ENCODE measurements at regions not wholly inside any gene's neighbourhood (a gene's known extent, or its start where the extent isn't known, plus 50 kb on each side); places are given as distances from the start of the nearest gene placed in this dataset.
A peak's percentile ranks its signal among the peaks of the same experiment; 100 is the strongest.

DNA sequence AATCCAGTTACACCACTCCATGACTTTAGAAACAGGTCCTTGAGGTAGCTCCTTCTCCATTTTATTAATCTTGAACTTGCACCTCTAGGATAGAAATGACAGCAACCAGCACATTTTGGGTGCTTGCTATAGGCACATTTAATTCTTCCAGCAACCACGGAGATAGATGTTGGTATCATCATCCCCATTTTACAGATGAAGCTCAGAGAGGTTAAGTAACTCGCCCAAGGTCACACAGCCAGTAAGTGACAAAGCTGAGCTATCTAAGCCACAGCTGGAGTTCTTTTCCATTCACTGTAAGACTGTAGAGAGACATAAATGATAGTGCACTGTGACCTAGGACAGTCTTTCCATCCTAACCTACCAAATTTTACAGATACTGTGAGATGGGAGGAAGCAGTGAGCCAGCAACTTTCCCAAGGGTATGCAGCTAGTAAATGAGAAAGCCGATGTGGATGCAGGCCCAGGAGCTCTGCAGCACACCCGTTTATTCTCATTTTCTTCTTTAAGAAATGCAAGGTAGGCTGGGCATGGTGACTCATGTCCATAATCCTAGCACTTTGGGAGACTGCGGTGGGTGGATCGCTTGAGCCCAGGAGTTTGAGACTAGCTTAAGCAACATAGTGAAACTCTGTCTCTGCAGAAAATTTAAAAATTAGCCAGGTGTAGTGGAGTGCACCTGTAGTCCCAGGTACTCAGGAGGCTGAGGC, 103.2 kb downstream of the TBX5 start:
- no peak for DNase-seq

DNA sequence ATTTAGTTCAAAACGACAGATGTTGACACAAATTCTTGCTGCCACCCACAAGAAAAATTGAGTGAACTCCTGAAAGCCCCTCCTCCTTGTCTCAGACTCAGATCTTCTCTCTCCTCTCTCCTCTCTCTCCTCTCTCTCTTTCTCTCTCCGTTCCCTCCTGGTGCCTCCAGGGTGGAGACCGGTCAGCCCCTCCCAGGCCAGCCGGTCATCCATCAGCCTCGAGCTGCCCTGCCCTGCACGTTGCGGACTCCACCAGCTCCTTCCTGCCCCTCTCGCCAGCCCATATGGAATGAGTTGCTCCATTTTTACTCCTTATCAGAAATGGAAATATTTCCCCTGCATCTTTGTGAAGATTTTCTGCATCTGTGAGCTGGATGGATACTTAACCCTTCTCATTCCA, 103.8 kb downstream of the TBX5 start:
- DNase-seq = no peak

DNA sequence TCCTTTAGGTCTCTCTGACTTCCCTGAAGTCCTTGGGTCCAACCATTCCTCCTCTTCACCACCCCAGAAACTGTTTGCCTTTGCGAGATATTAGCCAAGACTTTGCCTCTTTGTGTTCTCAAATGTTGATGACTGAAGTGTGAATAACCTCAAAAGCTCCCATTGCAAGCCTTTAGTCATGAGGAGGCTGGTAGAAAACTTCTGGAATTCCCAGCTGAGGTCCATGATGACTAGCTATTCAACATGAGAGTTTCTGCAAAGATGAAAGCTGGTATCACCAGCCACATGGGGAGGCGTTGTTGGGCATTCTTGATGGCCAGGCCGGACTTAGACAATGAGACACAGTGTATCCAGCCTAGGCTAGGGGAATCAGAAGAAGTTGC, 111.7 kb downstream of the TBX5 start:
- DNase-seq = no peak

DNA sequence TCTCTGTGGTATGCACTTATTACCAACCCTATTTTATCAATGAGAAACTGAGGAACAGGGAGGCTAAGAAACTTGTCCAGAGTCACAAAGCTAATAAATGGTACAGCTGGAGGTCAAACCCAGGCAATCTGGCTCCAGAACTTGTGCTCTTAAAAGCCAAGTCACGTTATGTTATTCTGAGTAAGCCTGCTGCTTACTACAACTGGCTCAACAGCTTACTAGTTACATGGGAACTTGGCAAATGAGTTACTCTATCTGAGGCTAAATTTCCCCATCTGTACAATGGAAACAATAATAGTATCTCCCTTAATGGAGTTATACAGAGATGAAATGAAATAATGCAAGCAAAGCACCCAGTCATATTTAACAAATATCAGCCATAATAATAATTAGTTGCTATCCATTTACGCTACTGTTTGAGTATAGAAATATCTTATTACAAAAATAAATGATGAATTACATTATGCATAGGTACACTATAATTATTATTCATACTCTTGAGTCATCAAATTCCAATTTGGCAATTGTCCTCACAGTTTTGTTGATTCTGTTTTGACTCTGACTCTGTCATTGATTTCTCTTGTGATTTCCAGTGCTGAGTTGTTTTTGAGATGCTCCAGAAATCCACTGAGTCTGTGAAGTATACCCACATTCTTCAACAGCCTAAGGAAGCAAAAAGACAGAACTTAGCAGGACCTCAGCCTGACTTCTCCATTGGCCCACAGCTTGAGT, 112.2 kb downstream of the TBX5 start:
- no peak for DNase-seq

DNA sequence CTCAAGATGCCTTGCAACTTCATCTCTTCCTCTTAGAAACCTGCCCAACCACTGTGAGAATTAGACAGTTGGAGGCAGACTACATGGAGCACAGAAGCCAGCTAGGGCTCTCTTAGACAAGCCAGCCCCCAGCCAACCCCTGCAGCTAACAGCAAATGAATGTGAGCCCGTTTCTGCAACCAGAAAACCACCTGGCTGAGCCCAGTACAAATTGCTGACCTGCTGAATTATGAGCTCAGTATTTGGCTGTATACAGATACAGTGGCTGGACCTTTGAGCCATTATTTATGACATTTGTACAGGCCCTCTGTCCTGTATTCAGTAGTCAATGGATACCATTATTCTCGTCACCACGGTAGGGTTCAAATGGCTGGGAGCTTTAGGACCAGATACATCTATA, 112.9 kb downstream of the TBX5 start:
- no peak for DNase-seq

DNA sequence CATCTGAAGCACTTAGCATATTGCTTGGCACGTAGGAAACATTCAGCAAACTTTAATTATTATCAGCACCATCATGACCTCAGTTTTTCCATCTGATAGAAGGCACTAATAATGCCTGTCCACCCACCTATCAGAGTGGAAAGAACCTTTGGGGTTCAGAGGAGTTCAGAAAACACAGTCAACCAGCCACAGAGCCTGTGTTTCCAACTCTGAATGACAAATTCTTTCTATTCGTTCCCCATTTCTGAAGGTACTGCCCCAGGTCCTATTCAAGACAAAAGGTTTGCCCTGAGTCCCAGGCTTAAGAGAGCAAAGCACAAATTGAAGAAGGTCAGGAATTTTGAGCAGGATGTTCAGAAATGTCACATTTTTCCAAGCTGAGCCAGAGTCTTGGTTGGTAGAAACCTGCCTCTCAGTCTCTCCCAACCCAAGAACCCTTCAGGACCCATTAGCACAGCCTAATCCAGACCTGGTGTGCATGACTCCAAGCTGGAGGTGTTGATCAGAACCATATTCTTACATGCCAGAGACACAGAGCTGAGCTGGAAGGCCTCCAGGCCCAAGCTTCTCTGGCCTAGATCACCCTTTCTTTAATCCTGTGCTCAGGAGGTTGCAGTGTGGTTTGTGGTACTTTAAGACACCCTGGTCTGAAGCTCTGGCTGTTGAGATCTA, 114.4 kb downstream of the TBX5 start:
- DNase-seq = no peak

DNA sequence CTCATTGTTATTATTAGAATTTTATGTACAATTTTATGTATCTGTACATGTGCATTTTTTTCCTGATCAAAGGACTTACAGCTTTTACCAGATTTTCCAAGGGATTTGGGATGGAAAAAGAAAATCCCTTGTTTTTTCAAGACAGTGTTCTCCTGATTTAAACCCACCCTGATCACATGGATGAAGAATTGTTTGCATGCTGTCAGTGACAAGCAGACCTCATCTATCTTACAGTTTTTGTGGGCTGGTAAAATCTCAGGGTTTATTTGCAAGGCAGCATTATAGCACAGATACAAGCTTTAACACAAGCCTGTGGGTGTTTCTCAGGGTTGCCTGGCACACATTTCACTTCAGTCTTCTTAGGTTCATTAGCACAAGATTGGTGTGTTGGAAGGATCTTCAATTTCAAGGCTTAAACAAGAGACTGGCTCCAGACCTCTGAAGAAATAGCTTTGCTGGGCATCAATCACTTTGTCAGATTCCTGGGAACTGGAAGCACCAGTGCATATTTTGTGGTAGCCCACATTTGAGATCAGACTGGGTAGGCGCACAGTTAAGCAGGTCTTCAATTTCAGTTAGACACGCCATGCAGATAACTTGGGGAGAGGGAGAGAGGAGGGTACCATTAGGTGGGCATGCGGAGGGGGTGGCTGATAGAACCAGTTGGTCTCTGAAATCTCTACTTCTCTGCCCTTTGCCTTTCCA, 118.0 kb downstream of the TBX5 start:
- DNase-seq = no peak

DNA sequence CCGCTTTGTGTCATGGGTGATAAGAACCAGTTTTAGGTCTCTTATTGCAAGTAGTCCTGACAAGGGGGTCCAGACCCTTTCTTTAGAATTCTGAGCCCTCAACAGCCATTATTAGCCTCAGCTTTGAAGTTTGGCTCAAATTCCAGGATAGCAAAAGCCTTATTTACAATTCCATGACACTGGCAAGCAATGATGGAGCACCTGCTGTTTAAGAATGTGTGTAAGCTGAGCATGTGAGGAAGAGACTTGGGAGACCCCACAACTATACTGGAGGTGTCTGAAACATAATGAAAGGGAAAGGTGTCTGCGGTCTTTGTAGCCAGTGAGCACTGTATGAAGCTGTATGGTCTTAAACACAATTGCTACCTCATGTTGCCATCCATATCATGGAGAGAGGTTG, 119.8 kb downstream of the TBX5 start:
- no peak for DNase-seq

DNA sequence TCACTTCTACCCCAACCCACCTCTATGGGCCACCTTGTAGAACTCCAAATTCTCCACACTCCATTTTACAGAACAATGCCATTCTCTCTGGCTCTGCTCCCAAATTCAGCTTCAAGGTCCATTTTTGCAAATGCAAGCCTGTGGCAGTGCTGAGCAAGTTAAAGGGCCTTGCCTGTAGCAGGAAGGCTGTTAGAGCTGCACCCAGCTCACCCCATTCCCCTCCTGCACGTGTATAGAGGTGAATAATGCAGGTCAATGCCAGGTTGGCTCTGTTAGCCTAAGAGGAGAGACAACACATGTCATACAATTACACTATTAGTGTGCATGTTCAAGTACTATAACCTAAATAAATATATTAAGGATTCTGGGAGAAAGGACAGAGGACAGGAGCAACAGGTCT, 120.4 kb downstream of the TBX5 start:
- DNase-seq = no peak

DNA sequence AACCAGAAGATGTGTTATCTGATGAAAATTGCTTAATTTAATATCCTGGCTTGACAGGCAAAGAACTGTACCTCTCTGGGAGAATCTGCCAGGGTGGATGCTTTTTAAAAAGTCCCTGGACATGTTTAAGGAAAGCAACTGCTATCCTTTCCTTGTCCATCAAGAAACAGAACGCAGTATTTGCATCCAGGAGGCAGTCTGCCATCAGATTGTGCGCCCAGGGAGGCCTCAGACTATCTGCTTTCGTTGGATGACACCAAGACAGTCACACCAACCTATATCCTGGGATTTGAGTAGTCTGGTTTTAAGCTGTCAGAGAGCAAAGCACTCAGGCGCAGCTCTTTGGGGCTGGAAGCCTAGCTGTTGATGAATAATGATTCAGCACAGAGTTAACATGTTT, 121.9 kb downstream of the TBX5 start:
- DNase-seq = no peak

DNA sequence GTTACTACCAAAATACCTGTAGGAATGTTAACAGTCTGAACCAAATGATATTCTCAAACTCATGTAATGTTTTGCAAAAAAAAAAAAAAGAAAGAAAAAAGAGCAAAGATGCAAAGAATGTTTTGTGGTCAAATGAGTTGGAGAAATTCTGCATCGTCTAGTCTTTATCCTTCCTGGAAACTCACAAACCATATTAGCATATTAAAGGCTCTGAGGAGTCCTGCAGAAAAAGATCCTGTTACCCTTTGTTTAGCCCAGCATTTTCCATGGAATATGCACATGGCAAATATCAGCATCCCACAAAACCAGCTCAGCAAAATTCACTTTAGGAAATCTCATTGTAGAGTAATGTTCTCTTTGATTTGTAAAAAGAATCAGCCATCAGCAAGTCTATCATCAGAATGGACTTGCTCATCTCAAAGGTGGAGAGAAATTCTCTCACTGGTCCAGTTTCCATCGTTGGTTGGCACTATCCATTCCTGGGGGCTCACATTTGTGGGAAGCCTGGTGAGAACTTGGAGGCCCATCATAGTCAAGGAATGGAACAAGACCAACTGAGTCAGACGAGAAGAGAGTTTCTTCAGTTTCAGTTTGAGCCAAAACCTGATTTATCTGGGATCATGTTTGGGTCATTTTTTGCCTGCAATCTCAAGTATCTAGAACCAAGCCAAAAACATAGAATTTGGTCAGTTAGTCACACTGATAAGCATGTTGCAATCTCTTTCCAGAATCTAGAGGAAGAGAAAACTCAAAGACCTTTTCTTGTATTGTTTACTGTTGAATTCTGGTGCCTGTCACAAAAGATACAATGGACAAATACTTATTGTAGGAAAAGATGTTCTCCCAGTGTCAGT, 129.8 kb downstream of the TBX5 start:
- no peak for DNase-seq

DNA sequence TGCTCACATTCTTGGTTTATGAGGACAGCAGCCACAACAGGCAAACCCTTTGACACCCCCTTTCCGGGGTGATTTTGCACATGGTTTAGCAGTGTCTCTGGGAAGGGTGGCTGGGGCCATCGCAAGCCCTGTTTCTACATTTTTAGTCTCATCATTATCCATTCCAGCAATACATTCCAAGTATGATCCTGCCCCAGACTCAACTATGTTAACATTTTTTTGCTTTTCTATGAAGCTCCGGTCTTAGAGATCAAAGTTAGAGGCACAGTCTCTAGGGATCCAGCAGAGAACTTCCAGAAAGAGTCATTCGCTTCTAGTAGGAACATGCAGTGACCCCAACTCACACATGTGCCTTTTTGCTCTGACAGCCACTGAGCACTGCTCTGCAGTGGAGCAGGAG, 130.9 kb downstream of the TBX5 start:
- DNase-seq = no peak

DNA sequence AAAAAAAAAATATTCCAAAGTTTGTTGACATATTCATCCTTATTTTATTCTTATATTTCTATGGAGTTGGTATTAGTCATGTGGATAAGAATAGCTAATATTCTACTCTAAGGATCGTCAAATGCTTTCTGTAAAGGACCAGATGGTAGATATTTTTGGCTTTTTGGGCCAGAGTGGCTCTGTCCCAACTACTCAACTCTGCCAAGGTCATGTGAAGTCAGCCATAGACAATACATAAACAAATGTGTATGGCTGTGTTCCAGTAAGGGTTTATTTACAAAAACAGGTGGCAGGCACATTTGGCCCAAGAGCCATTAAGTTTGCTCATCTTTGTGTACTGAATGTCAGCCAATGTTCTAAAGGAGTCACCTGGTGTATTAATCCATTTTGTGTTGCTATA, 131.8 kb downstream of the TBX5 start:
- DNase-seq = peak; percentile 32

DNA sequence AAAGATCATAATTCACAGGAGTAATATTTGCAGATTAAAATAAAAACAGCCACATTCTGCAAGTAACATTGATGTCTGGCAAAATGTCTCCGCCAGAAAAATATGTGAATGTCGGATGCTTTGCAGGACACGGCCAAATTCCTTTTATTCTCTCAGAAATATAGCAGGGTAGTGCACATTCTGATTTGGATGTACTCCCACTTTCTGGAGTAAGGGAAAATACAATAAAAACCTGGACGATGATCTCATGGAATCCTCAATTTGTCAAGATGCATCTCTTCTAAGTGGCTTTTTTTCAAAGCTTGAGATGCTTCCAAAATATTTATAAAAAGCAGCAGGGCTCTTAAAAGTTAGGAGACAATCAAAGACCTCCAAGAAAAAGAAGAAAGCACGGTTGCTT, 133.3 kb downstream of the TBX5 start:
- DNase-seq = no peak

DNA sequence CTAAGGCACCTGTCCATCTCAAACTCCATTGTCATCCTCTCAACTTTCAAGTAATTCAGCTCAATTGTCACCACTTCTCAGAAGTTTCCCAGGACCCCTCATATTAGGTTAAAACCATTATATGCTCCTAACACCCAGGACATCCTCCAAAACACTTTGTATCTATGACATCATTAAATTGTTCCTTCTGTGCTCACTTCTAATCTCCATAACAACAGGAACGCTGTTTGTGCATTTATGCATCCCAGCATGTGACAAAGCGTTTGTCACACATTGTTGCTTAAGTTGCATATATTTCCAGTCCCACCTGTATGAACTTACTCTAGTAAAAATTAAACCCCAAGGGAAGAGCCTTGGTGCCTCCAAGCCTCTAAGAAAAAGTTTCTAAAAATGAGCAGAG, 133.9 kb downstream of the TBX5 start:
- peak; percentile 38 for DNase-seq

DNA sequence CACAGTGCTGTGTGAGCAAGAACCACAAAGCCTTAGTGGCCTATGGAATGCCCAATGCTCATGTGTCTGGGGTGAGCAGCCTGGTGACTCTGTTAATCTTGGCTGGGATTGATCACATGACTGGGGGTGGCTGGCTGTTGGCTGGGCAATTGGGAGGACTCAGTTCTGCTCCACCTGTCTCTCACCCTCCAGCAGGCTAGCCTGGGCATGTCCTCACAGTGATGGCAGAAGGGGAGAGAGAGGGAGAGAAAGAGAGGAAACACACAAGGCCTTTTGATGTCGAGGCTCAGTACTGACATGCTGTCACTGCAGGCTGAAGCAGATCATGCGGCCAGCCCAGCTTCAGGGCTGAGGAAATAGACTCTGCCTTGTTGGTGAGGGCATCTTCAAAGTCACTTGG, 136.8 kb downstream of the TBX5 start:
- no peak for DNase-seq

DNA sequence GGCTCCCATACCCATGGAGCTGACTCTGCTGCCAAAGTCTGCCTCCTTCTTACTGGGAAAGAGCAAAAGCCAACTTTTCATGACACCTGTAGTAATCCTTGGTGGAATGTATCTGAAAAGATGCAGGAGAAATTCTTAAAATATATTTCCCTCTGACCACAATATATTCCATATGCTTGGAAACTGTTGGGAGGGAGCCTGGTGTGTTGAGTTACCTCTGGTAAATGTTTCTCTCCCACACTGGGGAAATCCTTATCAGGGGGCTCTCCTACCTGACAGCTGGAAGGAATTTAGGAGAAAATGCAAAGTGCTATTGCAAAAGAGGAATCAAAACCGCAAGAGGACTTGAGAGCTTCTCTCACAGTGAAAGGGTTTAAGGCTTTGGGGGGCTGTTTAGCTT, 139.4 kb downstream of the TBX5 start:
- DNase-seq = no peak

DNA sequence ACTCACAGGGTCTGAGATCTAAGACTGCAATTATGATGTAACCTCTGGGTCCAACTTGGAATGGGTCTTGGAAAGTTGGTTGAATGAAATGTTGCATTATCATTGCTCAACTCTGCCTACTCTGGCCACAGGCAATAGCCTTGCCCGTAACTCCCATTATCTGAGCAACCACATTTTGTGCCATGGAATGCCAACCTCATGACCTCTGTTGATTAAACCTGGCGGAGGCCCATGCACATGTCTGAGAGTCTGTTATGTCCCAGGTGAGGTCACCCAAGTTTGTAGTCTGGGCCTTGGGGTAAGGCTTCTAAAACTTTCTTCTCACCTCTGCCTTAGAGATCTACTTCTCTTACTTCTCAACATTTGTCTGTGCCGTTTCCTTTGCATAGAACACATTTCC, 140.9 kb downstream of the TBX5 start:
- DNase-seq = no peak

DNA sequence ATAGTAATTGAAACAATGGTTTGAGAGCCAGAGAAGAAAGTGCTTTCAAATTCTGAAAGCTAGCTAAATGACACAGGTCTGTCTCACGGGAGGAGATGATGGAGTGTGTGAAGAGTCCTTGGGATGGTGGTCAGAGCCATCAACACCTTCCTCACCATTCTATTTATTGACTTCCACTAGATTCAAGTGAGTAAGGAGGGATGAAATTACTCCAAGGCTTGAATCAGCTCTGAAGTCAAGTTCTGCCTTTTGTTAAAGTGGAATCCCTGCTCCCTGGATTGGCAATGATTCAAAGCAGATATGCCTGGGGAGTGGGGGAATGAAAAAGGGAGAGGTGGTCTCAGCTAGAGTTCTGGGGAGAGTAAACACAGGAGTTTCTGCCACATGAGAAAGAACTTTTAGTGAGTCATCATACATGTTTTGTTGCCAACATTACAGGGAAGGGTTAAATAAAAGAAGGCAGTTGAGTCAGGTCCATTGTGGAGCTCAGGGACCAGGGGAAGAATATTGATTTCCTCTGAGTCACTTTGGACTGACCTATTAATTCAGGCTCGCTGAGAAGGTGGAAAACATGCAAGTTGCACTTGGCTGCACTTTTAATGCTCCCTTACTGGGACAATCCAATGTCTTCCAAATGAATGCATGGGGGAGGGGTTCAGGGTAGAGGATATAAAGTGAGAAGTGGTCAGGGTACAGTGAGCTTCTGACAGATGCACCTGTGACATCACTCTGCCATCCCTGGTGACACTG, 142.7 kb downstream of the TBX5 start:
- DNase-seq = no peak

DNA sequence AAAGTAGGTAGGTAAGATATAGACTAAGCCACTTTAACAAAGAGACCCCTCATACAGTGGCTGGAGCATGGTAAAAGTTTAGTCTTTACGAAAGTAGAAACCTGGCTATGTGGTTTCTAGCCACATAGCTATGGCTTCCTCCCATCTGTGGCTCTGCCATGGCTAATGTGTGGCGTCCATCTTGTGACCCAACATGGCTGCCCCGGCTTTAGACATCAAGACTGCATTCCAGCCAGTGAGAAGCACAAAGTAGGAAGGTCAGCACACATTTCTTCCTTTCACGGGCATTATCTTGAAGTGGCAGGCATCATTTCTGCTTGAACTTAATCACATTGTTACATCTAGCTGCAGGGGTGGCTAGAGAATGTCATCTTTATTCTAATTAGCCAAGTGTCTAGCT, 148.3 kb downstream of the TBX5 start:
- DNase-seq = no peak

DNA sequence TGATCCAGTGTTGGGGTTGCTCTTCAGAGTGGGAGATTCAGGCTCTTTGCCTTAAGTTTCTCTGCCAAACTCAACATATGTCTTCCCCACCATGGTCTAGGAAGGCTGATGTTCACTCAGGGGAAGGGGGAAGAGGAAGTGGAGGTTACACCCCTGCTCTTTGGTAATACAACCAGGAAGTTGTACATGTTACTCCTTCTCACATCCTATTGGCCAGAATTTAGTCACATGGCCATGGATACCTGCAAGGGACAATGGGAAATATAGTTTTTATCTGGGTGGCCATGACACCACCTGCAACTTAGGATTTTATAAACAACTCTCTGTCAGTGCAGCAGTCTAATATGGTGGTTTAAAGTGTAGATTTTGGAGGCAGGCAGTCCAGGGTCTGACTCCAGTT, 150.9 kb downstream of the TBX5 start:
- DNase-seq = no peak
